HEK293 (cell line): ENCODE measurements at regions not wholly inside any gene's neighbourhood (a gene's known extent, or its start where the extent isn't known, plus 50 kb on each side); places are given as distances from the start of the nearest gene placed in this dataset.

Source experiments
- CTCF ChIA-PET: fragments of 350-600 bp; formaldehyde crosslinking; extraction: SDS; loops from one replicate; lab custom pipeline; 2021; ENCODE audit warnings: antibody characterized with exemption; lab: Yijun Ruan, JAX
- POLR2A ChIA-PET: fragments of 300-600 bp; formaldehyde crosslinking; extraction: SDS; loops from one replicate; lab custom pipeline; 2020; ENCODE audit warnings: antibody characterized with exemption, inconsistent platforms; lab: Yijun Ruan, JAX
- H3K27ac ChIP-seq: fragments of 200-500 bp; sonication (Bioruptor generic); 2 replicates; pipeline ENCODE4 v1.5.1; 2014; ENCODE audit warnings: low read depth, low read length, control low read depth, inconsistent platforms; ENCODE audit errors: extremely low read depth
- H3K36me3 ChIP-seq, 2 experiments: fragments of 200-500 bp in 1 of 2; sonication (Bioruptor generic) in 1 of 2; 1 replicate in 1 of 2; 2 replicates in 1 of 2; pipeline ENCODE4 v1.5.1; 2014 to 2017; ENCODE audit warnings: inconsistent platforms in 2 of 2, low read length in 2 of 2; ENCODE audit not compliant: control insufficient read depth in 2 of 2, insufficient read depth in 1 of 2
- H3K4me1 ChIP-seq: fragments of 200-500 bp; sonication (Bioruptor generic); 2 replicates; pipeline ENCODE4 v1.5.1; 2014; ENCODE audit warnings: mild to moderate bottlenecking, low read length, inconsistent platforms; ENCODE audit not compliant: control insufficient read depth, insufficient read depth
- H3K4me3 ChIP-seq: 2 replicates; pipeline ENCODE4 v1.5.1; 2011; ENCODE audit warnings: low read depth, mild to moderate bottlenecking, control low read depth, low read length, moderate library complexity
- H3K9me3 ChIP-seq: fragments of 200-500 bp; sonication (Bioruptor generic); 2 replicates; pipeline ENCODE4 v1.5.1; 2014; ENCODE audit warnings: low read depth, low read length, inconsistent platforms; ENCODE audit not compliant: control insufficient read depth, insufficient read depth
- KLF10 ChIP-seq: fragments of 450-650 bp; IDR thresholded peaks from 2 replicates; pipeline ENCODE4 v1.5.1; 2018; ENCODE audit warnings: missing biosample characterization, mild to moderate bottlenecking, missing genetic modification characterization
- KLF7 ChIP-seq: fragments of 450-650 bp; formaldehyde crosslinking; IDR thresholded peaks from 2 replicates; pipeline ENCODE4 v1.5.1; 2016; ENCODE audit warnings: missing biosample characterization, missing genetic modification characterization, borderline replicate concordance
- MEIS1 ChIP-seq: sonication (generic); formaldehyde crosslinking; IDR thresholded peaks from 2 replicates; pipeline ENCODE4 v1.8.1; 2022; ENCODE audit warnings: missing genetic modification reagents, mild to moderate bottlenecking, borderline replicate concordance
- REPIN1 ChIP-seq: fragments of 450-650 bp; formaldehyde crosslinking; IDR thresholded peaks from 2 replicates; pipeline ENCODE4 v1.5.1; 2017; ENCODE audit warnings: missing biosample characterization, missing genetic modification characterization, low read depth
- TCF7L2 ChIP-seq: IDR thresholded peaks from 2 replicates; pipeline ENCODE4 v1.6.1; 2011; ENCODE audit warnings: low read depth, mild to moderate bottlenecking, inconsistent platforms, low read length, moderate library complexity, borderline replicate concordance
- ZIC2 ChIP-seq: fragments of 450-650 bp; formaldehyde crosslinking; IDR thresholded peaks from 2 replicates; pipeline ENCODE4 v1.5.1; 2016; ENCODE audit warnings: missing biosample characterization, missing genetic modification characterization
- ZNF169 ChIP-seq: fragments of 450-650 bp; formaldehyde crosslinking; IDR thresholded peaks from 2 replicates; pipeline ENCODE4 v1.5.1; 2016; ENCODE audit warnings: missing biosample characterization, missing genetic modification characterization
- ZNF2 ChIP-seq: fragments of 450-650 bp; formaldehyde crosslinking; IDR thresholded peaks from 2 replicates; pipeline ENCODE4 v1.5.1; 2016; ENCODE audit warnings: missing biosample characterization, missing genetic modification characterization
- ZNF324 ChIP-seq: fragments of 450-650 bp; formaldehyde crosslinking; IDR thresholded peaks from 2 replicates; pipeline ENCODE4 v1.5.1; 2016; ENCODE audit warnings: missing biosample characterization, missing genetic modification characterization
- ZNF341 ChIP-seq: fragments of 450-650 bp; formaldehyde crosslinking; IDR thresholded peaks from 2 replicates; pipeline ENCODE4; 2016; ENCODE audit warnings: low read depth, missing biosample characterization, missing genetic modification characterization
- ZNF48 ChIP-seq: fragments of 450-650 bp; formaldehyde crosslinking; IDR thresholded peaks from 2 replicates; pipeline ENCODE4 v1.5.1; 2016; ENCODE audit warnings: missing biosample characterization, missing genetic modification characterization
- ZNF544 ChIP-seq: fragments of 450-650 bp; formaldehyde crosslinking; IDR thresholded peaks from 2 replicates; pipeline ENCODE4 v1.5.0; 2017; ENCODE audit warnings: missing biosample characterization, missing genetic modification characterization
- ZNF560 ChIP-seq: fragments of 450-650 bp; formaldehyde crosslinking; IDR thresholded peaks from 2 replicates; pipeline ENCODE4 v1.5.1; 2017; ENCODE audit warnings: missing biosample characterization, missing genetic modification characterization, borderline replicate concordance
- ZNF624 ChIP-seq: fragments of 450-650 bp; formaldehyde crosslinking; IDR thresholded peaks from 2 replicates; pipeline ENCODE4 v1.5.1; 2017; ENCODE audit warnings: missing biosample characterization, missing genetic modification characterization
- TF ChIP-seq, protein P1 (sequence below): fragments of 450-650 bp; formaldehyde crosslinking; IDR thresholded peaks from 2 replicates; pipeline ENCODE4 v1.5.1; 2016; ENCODE audit warnings: missing biosample characterization, missing genetic modification characterization
- TF ChIP-seq, protein P2 (sequence below): fragments of 450-650 bp; formaldehyde crosslinking; conservative IDR thresholded peaks from 2 replicates; pipeline ENCODE4 v1.5.1; 2016; ENCODE audit warnings: low read depth, missing biosample characterization, missing genetic modification characterization
- TF ChIP-seq, protein P3 (sequence below): fragments of 450-650 bp; formaldehyde crosslinking; IDR thresholded peaks from 2 replicates; pipeline ENCODE4 v1.5.0; 2017; ENCODE audit warnings: missing biosample characterization, missing genetic modification characterization, borderline replicate concordance
- TF ChIP-seq, protein P4 (sequence below): fragments of 450-650 bp; formaldehyde crosslinking; IDR thresholded peaks from 2 replicates; pipeline ENCODE4 v1.5.1; 2016; ENCODE audit warnings: missing biosample characterization, missing genetic modification characterization
- TF ChIP-seq, protein P5 (sequence below): IDR thresholded peaks from 2 replicates; pipeline ENCODE4 v1.6.1; 2011; ENCODE audit warnings: mild to moderate bottlenecking, low read depth, low read length, borderline replicate concordance
- TF ChIP-seq, protein P6 (sequence below): fragments of 450-650 bp; formaldehyde crosslinking; IDR thresholded peaks from 2 replicates; pipeline ENCODE4 v1.5.1; 2017; ENCODE audit warnings: missing biosample characterization, missing genetic modification characterization

DNA sequence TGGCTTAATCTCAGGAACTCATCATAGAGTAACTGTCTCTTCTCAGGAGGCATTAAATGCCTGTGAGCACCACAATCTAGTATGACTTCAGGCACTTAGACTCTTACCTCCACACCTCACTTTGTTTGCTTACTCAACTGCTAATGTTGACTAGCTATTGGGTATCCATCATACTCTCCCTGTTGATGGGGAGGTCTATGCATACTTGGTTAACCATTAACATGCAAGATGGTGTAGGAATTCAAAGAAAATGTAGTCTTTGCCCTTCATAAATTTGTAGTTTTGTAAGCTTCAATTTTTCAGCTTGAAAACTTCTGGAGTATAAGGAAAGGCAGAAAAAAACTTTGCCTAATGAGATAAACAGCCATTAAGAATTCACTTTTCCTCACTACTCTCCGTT is 501.0 kb upstream of the MARCKS start:
- Histone ChIP-seq H3K27ac (no peak overlapping the region), H3K4me3 (no peak overlapping the region), H3K4me1 (peaks cover 1% of the 10 kb centered on the region), H3K36me3 (no peaks in the 10 kb centered on the region), H3K9me3 (no peaks in the 10 kb centered on the region)
- TF ChIP-seq, protein P1, sequence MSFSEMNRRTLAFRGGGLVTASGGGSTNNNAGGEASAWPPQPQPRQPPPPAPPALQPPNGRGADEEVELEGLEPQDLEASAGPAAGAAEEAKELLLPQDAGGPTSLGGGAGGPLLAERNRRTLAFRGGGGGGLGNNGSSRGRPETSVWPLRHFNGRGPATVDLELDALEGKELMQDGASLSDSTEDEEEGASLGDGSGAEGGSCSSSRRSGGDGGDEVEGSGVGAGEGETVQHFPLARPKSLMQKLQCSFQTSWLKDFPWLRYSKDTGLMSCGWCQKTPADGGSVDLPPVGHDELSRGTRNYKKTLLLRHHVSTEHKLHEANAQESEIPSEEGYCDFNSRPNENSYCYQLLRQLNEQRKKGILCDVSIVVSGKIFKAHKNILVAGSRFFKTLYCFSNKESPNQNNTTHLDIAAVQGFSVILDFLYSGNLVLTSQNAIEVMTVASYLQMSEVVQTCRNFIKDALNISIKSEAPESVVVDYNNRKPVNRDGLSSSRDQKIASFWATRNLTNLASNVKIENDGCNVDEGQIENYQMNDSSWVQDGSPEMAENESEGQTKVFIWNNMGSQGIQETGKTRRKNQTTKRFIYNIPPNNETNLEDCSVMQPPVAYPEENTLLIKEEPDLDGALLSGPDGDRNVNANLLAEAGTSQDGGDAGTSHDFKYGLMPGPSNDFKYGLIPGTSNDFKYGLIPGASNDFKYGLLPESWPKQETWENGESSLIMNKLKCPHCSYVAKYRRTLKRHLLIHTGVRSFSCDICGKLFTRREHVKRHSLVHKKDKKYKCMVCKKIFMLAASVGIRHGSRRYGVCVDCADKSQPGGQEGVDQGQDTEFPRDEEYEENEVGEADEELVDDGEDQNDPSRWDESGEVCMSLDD = no peak
- TF ChIP-seq REPIN1 (no peak), ZNF544 (no peak), KLF10 (tag by site-specific recombination) (no peak), KLF7 (no peak), ZNF169 (no peak)
- TF ChIP-seq, protein P2, sequence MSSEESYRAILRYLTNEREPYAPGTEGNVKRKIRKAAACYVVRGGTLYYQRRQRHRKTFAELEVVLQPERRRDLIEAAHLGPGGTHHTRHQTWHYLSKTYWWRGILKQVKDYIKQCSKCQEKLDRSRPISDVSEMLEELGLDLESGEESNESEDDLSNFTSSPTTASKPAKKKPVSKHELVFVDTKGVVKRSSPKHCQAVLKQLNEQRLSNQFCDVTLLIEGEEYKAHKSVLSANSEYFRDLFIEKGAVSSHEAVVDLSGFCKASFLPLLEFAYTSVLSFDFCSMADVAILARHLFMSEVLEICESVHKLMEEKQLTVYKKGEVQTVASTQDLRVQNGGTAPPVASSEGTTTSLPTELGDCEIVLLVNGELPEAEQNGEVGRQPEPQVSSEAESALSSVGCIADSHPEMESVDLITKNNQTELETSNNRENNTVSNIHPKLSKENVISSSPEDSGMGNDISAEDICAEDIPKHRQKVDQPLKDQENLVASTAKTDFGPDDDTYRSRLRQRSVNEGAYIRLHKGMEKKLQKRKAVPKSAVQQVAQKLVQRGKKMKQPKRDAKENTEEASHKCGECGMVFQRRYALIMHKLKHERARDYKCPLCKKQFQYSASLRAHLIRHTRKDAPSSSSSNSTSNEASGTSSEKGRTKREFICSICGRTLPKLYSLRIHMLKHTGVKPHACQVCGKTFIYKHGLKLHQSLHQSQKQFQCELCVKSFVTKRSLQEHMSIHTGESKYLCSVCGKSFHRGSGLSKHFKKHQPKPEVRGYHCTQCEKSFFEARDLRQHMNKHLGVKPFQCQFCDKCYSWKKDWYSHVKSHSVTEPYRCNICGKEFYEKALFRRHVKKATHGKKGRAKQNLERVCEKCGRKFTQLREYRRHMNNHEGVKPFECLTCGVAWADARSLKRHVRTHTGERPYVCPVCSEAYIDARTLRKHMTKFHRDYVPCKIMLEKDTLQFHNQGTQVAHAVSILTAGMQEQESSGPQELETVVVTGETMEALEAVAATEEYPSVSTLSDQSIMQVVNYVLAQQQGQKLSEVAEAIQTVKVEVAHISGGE (tag by site-specific recombination) = no peak
- ChIA-PET POLR2A (no interaction called here), CTCF (no interaction called here)

DNA sequence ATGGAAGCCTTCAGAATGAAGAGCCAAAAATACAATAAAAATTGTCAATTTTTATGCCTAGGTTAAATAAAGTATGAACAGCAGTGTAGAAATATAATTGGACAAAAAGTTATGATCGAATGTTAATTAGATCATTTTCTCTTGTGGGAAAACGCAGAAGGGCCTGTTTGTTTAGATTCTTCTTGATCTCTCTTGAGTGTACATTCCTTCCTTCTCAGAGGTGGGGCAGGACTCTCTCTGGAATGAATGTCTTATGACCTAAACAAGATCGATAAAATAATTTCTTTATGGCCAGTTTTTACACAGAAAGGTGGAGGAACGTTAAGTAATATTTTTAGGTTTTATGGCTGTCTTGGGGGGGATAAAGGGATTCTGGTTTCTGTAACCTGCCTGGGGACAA is 500.1 kb upstream of the MARCKS start:
- ChIA-PET CTCF (interaction anchor here (1.4 kb wide), 1 partner anchor 502 kb away, joined by 3 read pairs; no protein-coding TSS in a partner anchor), POLR2A (no interaction called here)
- Histone ChIP-seq H3K36me3 (no peaks in the 10 kb centered on the region), H3K27ac (no peak overlapping the region), H3K9me3 (no peaks in the 10 kb centered on the region), H3K4me1 (peaks cover 10% of the 10 kb centered on the region), H3K4me3 (no peak overlapping the region)
- TF ChIP-seq ZNF2 (tag by site-specific recombination) = no peak
- TF ChIP-seq, protein P3, sequence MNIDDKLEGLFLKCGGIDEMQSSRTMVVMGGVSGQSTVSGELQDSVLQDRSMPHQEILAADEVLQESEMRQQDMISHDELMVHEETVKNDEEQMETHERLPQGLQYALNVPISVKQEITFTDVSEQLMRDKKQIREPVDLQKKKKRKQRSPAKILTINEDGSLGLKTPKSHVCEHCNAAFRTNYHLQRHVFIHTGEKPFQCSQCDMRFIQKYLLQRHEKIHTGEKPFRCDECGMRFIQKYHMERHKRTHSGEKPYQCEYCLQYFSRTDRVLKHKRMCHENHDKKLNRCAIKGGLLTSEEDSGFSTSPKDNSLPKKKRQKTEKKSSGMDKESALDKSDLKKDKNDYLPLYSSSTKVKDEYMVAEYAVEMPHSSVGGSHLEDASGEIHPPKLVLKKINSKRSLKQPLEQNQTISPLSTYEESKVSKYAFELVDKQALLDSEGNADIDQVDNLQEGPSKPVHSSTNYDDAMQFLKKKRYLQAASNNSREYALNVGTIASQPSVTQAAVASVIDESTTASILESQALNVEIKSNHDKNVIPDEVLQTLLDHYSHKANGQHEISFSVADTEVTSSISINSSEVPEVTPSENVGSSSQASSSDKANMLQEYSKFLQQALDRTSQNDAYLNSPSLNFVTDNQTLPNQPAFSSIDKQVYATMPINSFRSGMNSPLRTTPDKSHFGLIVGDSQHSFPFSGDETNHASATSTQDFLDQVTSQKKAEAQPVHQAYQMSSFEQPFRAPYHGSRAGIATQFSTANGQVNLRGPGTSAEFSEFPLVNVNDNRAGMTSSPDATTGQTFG (tag by site-specific recombination) = no peak
- no peak for TF ChIP-seq ZNF624
- no peak for TF ChIP-seq ZIC2 (tag by site-specific recombination)
- TF ChIP-seq, protein P4, sequence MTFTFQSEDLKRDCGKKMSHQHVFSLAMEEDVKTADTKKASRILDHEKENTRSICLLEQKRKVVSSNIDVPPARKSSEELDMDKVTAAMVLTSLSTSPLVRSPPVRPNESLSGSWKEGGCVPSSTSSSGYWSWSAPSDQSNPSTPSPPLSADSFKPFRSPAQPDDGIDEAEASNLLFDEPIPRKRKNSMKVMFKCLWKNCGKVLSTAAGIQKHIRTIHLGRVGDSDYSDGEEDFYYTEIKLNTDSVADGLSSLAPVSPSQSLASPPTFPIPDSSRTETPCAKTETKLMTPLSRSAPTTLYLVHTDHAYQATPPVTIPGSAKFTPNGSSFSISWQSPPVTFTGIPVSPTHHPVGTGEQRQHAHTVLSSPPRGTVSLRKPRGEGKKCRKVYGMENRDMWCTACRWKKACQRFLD (tag by site-specific recombination) = no peak

DNA sequence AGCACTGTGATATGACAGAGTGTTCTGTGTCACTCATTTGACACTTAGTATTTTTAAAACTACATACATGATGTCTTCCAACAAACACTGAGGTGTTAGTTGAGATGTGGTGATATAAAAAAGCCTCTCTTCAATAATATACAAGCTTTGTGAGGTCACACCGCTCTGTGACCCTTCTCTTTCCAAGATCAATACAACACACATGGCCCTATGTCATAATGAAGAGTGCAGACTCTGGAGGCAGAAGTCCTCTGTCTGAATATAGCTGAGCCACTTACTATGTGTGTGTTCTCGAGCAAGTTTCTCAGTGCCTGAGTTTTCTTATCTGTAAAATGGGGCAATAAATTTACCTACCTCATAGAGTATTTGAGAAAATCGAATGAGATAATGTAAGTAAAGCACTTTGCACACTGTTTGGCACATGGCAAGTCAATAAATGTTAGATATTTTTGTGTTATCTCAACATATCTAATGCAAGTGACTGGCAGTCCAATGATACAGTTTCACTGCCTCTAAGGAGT is 499.0 kb upstream of the MARCKS start:
- Histone ChIP-seq H3K27ac (no peak overlapping the region), H3K36me3 (no peaks in the 10 kb centered on the region), H3K4me1 (peaks cover 14% of the 10 kb centered on the region), H3K9me3 (no peaks in the 10 kb centered on the region), H3K4me3 (no peak overlapping the region)
- POLR2A ChIA-PET = no interaction called here
- CTCF ChIA-PET = interaction anchor here (0.6 to 1.8 kb wide), 3 partner anchors 51 to 501 kb away, joined by 3 to 5 read pairs (median 4); no protein-coding TSS in a partner anchor
- no peak for TF ChIP-seq ZNF341
- no peak for TF ChIP-seq TCF7L2
- TF ChIP-seq MEIS1 (CRISPR knock-in tag) = no peak
- no peak for TF ChIP-seq ZNF324 (tag by site-specific recombination)
- TF ChIP-seq, protein P5, sequence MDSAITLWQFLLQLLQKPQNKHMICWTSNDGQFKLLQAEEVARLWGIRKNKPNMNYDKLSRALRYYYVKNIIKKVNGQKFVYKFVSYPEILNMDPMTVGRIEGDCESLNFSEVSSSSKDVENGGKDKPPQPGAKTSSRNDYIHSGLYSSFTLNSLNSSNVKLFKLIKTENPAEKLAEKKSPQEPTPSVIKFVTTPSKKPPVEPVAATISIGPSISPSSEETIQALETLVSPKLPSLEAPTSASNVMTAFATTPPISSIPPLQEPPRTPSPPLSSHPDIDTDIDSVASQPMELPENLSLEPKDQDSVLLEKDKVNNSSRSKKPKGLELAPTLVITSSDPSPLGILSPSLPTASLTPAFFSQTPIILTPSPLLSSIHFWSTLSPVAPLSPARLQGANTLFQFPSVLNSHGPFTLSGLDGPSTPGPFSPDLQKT = no peak
- TF ChIP-seq, protein P6, sequence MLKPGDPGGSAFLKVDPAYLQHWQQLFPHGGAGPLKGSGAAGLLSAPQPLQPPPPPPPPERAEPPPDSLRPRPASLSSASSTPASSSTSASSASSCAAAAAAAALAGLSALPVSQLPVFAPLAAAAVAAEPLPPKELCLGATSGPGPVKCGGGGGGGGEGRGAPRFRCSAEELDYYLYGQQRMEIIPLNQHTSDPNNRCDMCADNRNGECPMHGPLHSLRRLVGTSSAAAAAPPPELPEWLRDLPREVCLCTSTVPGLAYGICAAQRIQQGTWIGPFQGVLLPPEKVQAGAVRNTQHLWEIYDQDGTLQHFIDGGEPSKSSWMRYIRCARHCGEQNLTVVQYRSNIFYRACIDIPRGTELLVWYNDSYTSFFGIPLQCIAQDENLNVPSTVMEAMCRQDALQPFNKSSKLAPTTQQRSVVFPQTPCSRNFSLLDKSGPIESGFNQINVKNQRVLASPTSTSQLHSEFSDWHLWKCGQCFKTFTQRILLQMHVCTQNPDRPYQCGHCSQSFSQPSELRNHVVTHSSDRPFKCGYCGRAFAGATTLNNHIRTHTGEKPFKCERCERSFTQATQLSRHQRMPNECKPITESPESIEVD = no peak
- no peak for TF ChIP-seq ZNF560 (tag by site-specific recombination)
- TF ChIP-seq ZNF48 = no peak
